Activated T-cell treated with anti-CD3 and anti-CD28 coated beads, Interleukin-2, amount 50 U/mL, for 24 hours (primary cell): ENCODE measurements at regions not wholly inside any gene's neighbourhood (a gene's known extent, or its start where the extent isn't known, plus 50 kb on each side); places are given as distances from the start of the nearest gene placed in this dataset.
"Not testable (repeated sequence)": the region's sequence is repeated elsewhere in the genome, so short reads cannot be mapped to it uniquely, and the experiment has no call there.

Experiments used
- DNase-seq: peaks from one replicate; pipeline ENCODE4 v3.0.0-alpha.2; 2020
- H3K27ac Mint-ChIP-seq: 2 replicates; pipeline ENCODE4 v1.8.0; 2020; ENCODE audit warnings: mild to moderate bottlenecking, mixed read lengths
- H3K27me3 Mint-ChIP-seq: 2 replicates; pipeline ENCODE4 v1.8.0; 2020; ENCODE audit warnings: mixed read lengths
- H3K36me3 Mint-ChIP-seq: 2 replicates; pipeline ENCODE4 v1.8.0; 2020; ENCODE audit warnings: low read depth, mixed read lengths
- H3K4me1 Mint-ChIP-seq: 2 replicates; pipeline ENCODE4 v1.8.0; 2020; ENCODE audit warnings: low read depth, mixed read lengths
- H3K4me3 Mint-ChIP-seq: 2 replicates; pipeline ENCODE4 v1.8.0; 2020; ENCODE audit warnings: mild to moderate bottlenecking, moderate library complexity, mixed read lengths
- H3K9me3 Mint-ChIP-seq: 2 replicates; pipeline ENCODE4 v1.8.0; 2020; ENCODE audit warnings: mixed read lengths

DNA sequence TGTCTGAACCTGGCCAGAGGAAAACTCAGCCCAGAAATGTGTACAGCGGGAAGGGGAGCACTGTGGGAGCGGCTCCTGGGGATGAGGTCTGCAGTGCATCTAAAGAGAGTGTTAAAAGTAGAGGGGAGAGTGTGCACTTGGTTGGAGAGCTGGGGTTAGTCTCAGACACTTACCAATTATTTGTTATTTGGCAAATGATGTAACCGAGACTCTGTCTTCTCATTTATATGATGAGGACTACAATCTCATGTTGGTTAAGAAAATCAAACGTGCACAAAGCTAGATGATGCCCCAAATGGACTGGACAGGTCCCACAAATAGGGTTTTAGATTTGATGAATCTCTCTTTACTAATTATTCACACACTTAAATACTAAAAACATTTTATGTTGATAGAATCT lies 962.4 kb downstream of the GATA3 start:
- Mint-ChIP-seq H3K36me3 (no peaks in the 10 kb centered on the region), H3K27ac (peak overlapping the region; percentile 85), H3K9me3 (no peaks in the 10 kb centered on the region), H3K27me3 (peaks cover 3% of the 10 kb centered on the region), H3K4me3 (peak overlapping the region; percentile 26), H3K4me1 (peaks cover 63% of the 10 kb centered on the region)
- DNase-seq = no peak

GRCh38 chr10:9018195-9019173 lies 964.0 kb downstream of the GATA3 start:
- H3K4me3 Mint-ChIP-seq = peak overlapping the region; percentile 40
- H3K9me3 Mint-ChIP-seq = no peaks in the 10 kb centered on the region
- peak overlapping the region; percentile 82 for H3K27ac Mint-ChIP-seq
- peaks cover 71% of the 10 kb centered on the region for H3K4me1 Mint-ChIP-seq
- H3K36me3 Mint-ChIP-seq = no peaks in the 10 kb centered on the region
- DNase-seq = no peak
- H3K27me3 Mint-ChIP-seq = peaks cover 3% of the 10 kb centered on the region

DNA sequence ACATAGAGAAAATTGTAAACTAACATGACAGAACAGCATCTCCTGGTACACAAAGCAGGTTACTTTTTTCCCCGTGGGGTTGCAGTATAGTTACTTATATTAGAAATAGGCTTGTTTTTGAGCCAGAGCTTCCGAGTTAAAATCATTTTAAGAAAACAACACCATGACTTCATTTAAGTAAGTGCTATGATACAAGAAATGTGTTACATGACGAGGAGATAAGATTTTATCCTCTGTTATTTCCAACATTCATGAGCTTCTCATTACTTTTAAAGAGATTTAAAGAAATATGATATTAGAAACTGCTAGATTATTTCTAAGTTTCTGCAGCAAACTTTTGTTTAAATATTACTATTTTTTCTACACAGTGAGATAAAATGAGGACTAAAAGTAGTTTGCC lies 968.7 kb downstream of the GATA3 start:
- Mint-ChIP-seq H3K4me3 (no peak overlapping the region), H3K36me3 (peaks cover 2% of the 10 kb centered on the region), H3K27ac (peak overlapping the region; percentile 47), H3K4me1 (peaks cover 79% of the 10 kb centered on the region), H3K27me3 (no peaks in the 10 kb centered on the region), H3K9me3 (peaks cover 2% of the 10 kb centered on the region)
- no peak for DNase-seq

GRCh38 chr10:9024210-9024609 lies 969.7 kb downstream of the GATA3 start:
- H3K9me3 Mint-ChIP-seq = peaks cover 2% of the 10 kb centered on the region
- peaks cover 2% of the 10 kb centered on the region for H3K36me3 Mint-ChIP-seq
- no peak overlapping the region for H3K4me3 Mint-ChIP-seq
- H3K27ac Mint-ChIP-seq = peak overlapping the region; percentile 93
- no peak for DNase-seq
- H3K27me3 Mint-ChIP-seq = no peaks in the 10 kb centered on the region
- H3K4me1 Mint-ChIP-seq = peaks cover 77% of the 10 kb centered on the region

DNA sequence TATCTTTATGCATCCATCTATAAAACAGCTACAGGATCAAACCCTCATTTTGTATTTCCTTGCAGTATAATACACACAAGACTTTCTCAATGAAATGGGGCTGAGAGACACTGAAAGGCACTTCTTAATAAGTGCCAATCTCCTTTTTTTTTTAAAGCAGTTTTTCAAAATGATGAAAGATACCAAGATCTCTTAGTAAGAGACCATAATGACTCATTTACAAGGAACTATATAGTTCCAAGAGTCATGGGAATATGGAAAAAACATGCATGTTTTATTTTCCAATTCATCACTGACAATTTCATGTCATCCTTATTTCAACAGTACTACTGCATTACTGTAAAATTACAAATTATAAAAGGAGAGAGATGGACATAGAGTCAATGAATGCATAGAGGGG lies 973.7 kb downstream of the GATA3 start:
- Mint-ChIP-seq H3K27ac (peak overlapping the region; percentile 78), H3K36me3 (peaks cover 2% of the 10 kb centered on the region), H3K4me3 (no peak overlapping the region), H3K4me1 (peaks cover 70% of the 10 kb centered on the region), H3K27me3 (no peaks in the 10 kb centered on the region), H3K9me3 (peaks cover 4% of the 10 kb centered on the region)
- DNase-seq = no peak

GRCh38 chr10:9035355-9035754 lies 980.9 kb downstream of the GATA3 start:
- no peak overlapping the region for H3K4me3 Mint-ChIP-seq
- no peak for DNase-seq
- H3K36me3 Mint-ChIP-seq = no peaks in the 10 kb centered on the region
- H3K27ac Mint-ChIP-seq = no peak overlapping the region
- peaks cover 11% of the 10 kb centered on the region for H3K9me3 Mint-ChIP-seq
- H3K27me3 Mint-ChIP-seq = peaks cover 2% of the 10 kb centered on the region
- peaks cover 30% of the 10 kb centered on the region for H3K4me1 Mint-ChIP-seq

GRCh38 chr10:9036711-9037204 lies 982.3 kb downstream of the GATA3 start:
- no peak for DNase-seq
- H3K27ac Mint-ChIP-seq = no peak overlapping the region
- no peak overlapping the region for H3K4me3 Mint-ChIP-seq
- H3K27me3 Mint-ChIP-seq = peaks cover 2% of the 10 kb centered on the region
- H3K4me1 Mint-ChIP-seq = peaks cover 19% of the 10 kb centered on the region
- peaks cover 11% of the 10 kb centered on the region for H3K9me3 Mint-ChIP-seq
- H3K36me3 Mint-ChIP-seq = no peaks in the 10 kb centered on the region

- no peak overlapping the region for H3K4me3 Mint-ChIP-seq
- peaks cover 2% of the 10 kb centered on the region for H3K27me3 Mint-ChIP-seq
- H3K27ac Mint-ChIP-seq = no peak overlapping the region
- H3K4me1 Mint-ChIP-seq = peaks cover 10% of the 10 kb centered on the region
- no peak for DNase-seq
- peaks cover 9% of the 10 kb centered on the region for H3K9me3 Mint-ChIP-seq
- no peaks in the 10 kb centered on the region for H3K36me3 Mint-ChIP-seq
Measured at GRCh38 chr10:9038146-9038714, 983.7 kb downstream of the GATA3 start.

GRCh38 chr10:9043466-9043865 lies 989.0 kb downstream of the GATA3 start:
- no peak overlapping the region for H3K4me3 Mint-ChIP-seq
- no peaks in the 10 kb centered on the region for H3K36me3 Mint-ChIP-seq
- no peak for DNase-seq
- peaks cover 9% of the 10 kb centered on the region for H3K9me3 Mint-ChIP-seq
- H3K27me3 Mint-ChIP-seq = no peaks in the 10 kb centered on the region
- no peaks in the 10 kb centered on the region for H3K4me1 Mint-ChIP-seq
- H3K27ac Mint-ChIP-seq = no peak overlapping the region

DNA sequence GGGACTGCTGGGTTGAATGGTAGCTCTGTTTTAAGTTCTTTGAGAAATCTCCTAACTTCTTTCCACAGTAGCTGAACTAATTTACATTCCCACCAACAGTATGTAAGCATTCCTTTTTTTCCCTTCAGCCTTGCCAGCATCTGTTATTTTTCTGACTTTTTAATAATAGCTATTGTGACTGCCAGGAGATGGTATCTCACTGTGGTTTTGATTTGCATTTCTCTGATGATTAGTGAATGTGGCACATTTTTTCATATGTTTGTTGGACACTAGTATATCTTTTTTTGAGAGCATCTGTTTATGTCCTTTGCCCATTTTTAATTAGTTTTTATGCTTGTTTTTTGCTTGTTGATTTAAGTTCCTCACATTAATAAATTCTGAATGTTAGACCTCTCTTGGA lies 990.8 kb downstream of the GATA3 start:
- peaks cover 16% of the 10 kb centered on the region for H3K9me3 Mint-ChIP-seq
- no peak overlapping the region for H3K4me3 Mint-ChIP-seq
- no peaks in the 10 kb centered on the region for H3K36me3 Mint-ChIP-seq
- H3K27me3 Mint-ChIP-seq = no peaks in the 10 kb centered on the region
- no peak overlapping the region for H3K27ac Mint-ChIP-seq
- peaks cover 3% of the 10 kb centered on the region for H3K4me1 Mint-ChIP-seq
- no peak for DNase-seq

DNA sequence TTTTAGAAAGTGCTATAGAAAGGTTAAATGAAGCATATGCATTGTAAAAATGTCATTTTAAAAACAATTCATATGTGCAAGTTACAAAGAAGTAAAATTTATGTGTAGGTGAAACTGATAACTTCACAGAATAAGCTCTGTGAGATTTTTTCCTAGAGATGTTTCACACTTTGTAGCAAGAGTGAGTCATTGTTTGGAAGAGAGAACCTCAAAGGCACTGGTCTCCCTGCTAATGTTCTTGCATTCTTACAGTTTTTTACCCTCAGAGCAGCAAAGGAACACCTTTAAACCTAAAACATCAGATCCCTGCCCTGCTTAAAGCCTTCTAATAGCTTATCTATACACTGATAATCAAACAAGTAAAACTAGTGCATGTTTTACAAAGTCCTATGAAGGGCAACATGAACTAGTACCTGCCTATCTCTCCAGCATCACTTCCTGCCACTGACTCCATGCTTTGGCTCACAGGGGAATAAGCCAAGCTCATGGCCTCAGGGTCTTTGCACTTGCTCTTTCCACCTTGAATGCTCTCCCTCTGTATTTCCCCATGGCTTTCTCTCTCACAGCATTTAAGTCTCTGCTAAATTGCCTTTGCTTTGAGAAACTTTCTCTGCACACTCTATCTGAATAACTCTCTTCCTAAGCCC lies 997.0 kb downstream of the GATA3 start:
- Mint-ChIP-seq H3K9me3 (peaks cover 21% of the 10 kb centered on the region), H3K4me1 (peaks cover 25% of the 10 kb centered on the region), H3K4me3 (no peak overlapping the region), H3K27me3 (no peaks in the 10 kb centered on the region), H3K27ac (peak overlapping the region; percentile 37), H3K36me3 (peaks cover 4% of the 10 kb centered on the region)
- DNase-seq = no peak

DNA sequence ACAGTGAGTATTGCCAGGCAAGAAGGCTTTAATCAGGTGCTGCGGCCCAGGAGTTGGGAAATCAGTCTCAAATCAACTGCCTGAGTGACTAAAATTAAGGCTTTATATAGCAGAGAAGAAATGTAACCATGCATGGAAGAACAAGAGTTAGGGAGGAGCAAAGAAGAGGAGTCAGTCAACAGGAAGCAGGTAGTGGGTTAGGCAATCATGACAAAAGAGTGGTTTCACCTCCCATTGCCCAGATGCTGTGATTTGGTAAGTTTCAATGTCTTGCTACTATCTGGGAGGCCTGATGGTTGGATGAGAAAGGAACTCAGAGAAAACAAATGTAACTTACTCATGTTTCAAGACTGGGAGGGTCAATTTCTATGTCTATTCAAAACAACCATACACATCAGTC lies 998.3 kb downstream of the GATA3 start:
- DNase-seq = no peak
- Mint-ChIP-seq H3K4me3 (no peak overlapping the region), H3K9me3 (peaks cover 24% of the 10 kb centered on the region), H3K27me3 (no peaks in the 10 kb centered on the region), H3K4me1 (peaks cover 27% of the 10 kb centered on the region), H3K36me3 (peaks cover 4% of the 10 kb centered on the region), H3K27ac (no peak overlapping the region)

GRCh38 chr10:9056521-9056920 lies 1002.0 kb downstream of the GATA3 start:
- H3K4me1 Mint-ChIP-seq = peaks cover 30% of the 10 kb centered on the region
- no peak overlapping the region for H3K4me3 Mint-ChIP-seq
- peaks cover 4% of the 10 kb centered on the region for H3K36me3 Mint-ChIP-seq
- H3K9me3 Mint-ChIP-seq = peaks cover 17% of the 10 kb centered on the region
- DNase-seq = no peak
- no peaks in the 10 kb centered on the region for H3K27me3 Mint-ChIP-seq
- H3K27ac Mint-ChIP-seq = no peak overlapping the region

DNA sequence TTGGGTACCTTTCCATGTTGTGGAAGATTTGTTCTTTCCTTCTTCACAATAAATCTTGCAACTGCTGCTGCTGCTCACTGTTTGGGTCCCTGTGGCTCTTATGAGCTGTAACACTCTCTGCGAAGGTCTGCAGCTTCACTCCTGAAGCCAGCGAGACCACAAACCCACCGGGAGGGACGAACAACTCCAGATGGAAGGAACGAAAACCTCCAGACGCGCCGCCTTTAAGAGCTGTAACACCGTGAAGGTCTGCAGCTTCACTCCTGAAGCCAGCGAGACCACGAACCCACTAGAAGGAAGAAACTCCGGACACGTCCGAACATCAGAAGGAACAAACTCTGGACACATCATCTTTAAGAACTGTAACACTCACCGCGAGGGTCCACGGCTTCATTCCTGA lies 1002.8 kb downstream of the GATA3 start:
- H3K27me3 Mint-ChIP-seq, H3K27ac Mint-ChIP-seq, DNase-seq, H3K36me3 Mint-ChIP-seq, H3K4me3 Mint-ChIP-seq: not testable (repeated sequence)
- Mint-ChIP-seq H3K9me3 (peaks cover 17% of the 10 kb centered on the region), H3K4me1 (peaks cover 29% of the 10 kb centered on the region)
